H1 (cell line): ENCODE measurements at regions not wholly inside any gene's neighbourhood (a gene's known extent, or its start where the extent isn't known, plus 50 kb on each side); places are given as distances from the start of the nearest gene placed in this dataset.

ENCODE experiments used
- CTCF ChIA-PET: fragments of 300-600 bp; sonication (Branson Sonifier 250); formaldehyde crosslinking; loops from one replicate; lab custom pipeline; 2021; ENCODE audit not compliant: partially characterized antibody; lab: Charles Lee
- POLR2A ChIA-PET: fragments of 300-600 bp; sonication (Branson Sonifier 250); formaldehyde crosslinking; loops from one replicate; lab custom pipeline; 2021; ENCODE audit warnings: inconsistent platforms; ENCODE audit not compliant: partially characterized antibody; lab: Charles Lee
- DNase-seq, 2 experiments: peaks; one replicate each; pipeline versions ENCODE4 v3.0.0 to v3.0.0-alpha.2; 2010 to 2022; ENCODE audit warnings: low spot score in 2 of 2, low read depth in 1 of 2, mixed read lengths in 1 of 2
- FAIRE-seq: peaks from 2 replicates; lab custom pipeline; 2011; peaks lifted over from hg19 to GRCh38; lab: Jason Lieb, UNC
- H2AFZ ChIP-seq: 2 replicates; pipeline ENCODE4 v1.8.1; 2012; ENCODE audit warnings: low read length, inconsistent platforms
- H2AK5ac ChIP-seq: 2 replicates; pipeline ENCODE4 v1.6.1; 2013; ENCODE audit warnings: low read depth, low read length
- H2BK120ac ChIP-seq: replicated peaks from 2 replicates; pipeline ENCODE3; 2013; ENCODE audit warnings: low read depth, low read length, inconsistent platforms
- H2BK12ac ChIP-seq: 2 replicates; pipeline ENCODE4 v1.6.1; 2013; ENCODE audit warnings: low read depth, low read length
- H2BK15ac ChIP-seq: 2 replicates; pipeline ENCODE4 v1.6.1; 2013; ENCODE audit warnings: low read length
- H2BK20ac ChIP-seq: 2 replicates; pipeline ENCODE4 v1.6.1; 2013; ENCODE audit warnings: low read length
- H2BK5ac ChIP-seq: 2 replicates; pipeline ENCODE4 v1.6.1; 2013; ENCODE audit warnings: low read depth, low read length
- H3K14ac ChIP-seq: 2 replicates; pipeline ENCODE4 v1.6.1; 2013; ENCODE audit warnings: inconsistent platforms; ENCODE audit not compliant: insufficient read length
- H3K18ac ChIP-seq: 2 replicates; pipeline ENCODE4 v1.6.1; 2013; ENCODE audit warnings: low read length; ENCODE audit errors: extremely low read depth
- H3K23ac ChIP-seq: 2 replicates; pipeline ENCODE4 v1.6.1; 2013; ENCODE audit warnings: inconsistent platforms; ENCODE audit not compliant: insufficient read length
- H3K23me2 ChIP-seq: 2 replicates; pipeline ENCODE4 v1.6.1; 2013; ENCODE audit warnings: low read depth, low read length
- H3K27ac ChIP-seq: 2 replicates; pipeline ENCODE4 v1.6.1; 2011; ENCODE audit warnings: low read depth, low read length, inconsistent platforms
- H3K27me3 ChIP-seq, 4 experiments: replicated peaks in 1 of 4; 1 replicate in 1 of 4; 2 replicates in 3 of 4; pipeline versions ENCODE4 v1.6.1 to v1.8.1; 2011 to 2013; ENCODE audit warnings: low read length in 3 of 4, mild to moderate bottlenecking in 3 of 4, inconsistent platforms in 2 of 4, mixed read lengths in 2 of 4, moderate library complexity in 1 of 4; ENCODE audit not compliant: control insufficient read depth in 3 of 4, insufficient read depth in 3 of 4; ENCODE audit errors: extremely low read depth in 1 of 4
- H3K36me3 ChIP-seq, 4 experiments: 2 replicates each; pipeline versions ENCODE4 v1.6.1 to v1.8.1; 2011 to 2013; ENCODE audit warnings: mild to moderate bottlenecking in 4 of 4, low read length in 3 of 4, moderate library complexity in 2 of 4, control low read depth in 1 of 4, inconsistent platforms in 1 of 4; ENCODE audit not compliant: insufficient read depth in 4 of 4, control insufficient read depth in 2 of 4
- H3K4ac ChIP-seq: replicated peaks from 2 replicates; pipeline ENCODE3; 2013; ENCODE audit warnings: low read length, low read depth, mixed read lengths, inconsistent platforms; ENCODE audit not compliant: insufficient read length
- H3K4me1 ChIP-seq, 4 experiments: replicated peaks in 1 of 4; 1 replicate in 1 of 4; 2 replicates in 3 of 4; pipeline versions ENCODE4 v1.6.1 to v1.8.1; 2011 to 2013; ENCODE audit warnings: low read length in 3 of 4, inconsistent platforms in 2 of 4, mixed read lengths in 1 of 4; ENCODE audit not compliant: insufficient read depth in 4 of 4, control insufficient read depth in 3 of 4
- H3K4me2 ChIP-seq, 2 experiments: 2 replicates each; pipeline versions ENCODE4 v1.6.1 to v1.8.1; 2011 to 2013; ENCODE audit warnings: low read depth in 2 of 2, low read length in 2 of 2, control low read depth in 1 of 2, inconsistent platforms in 1 of 2, mild to moderate bottlenecking in 1 of 2; ENCODE audit not compliant: insufficient read depth in 1 of 2
- H3K4me3 ChIP-seq, 4 experiments: fragments of 200-600, 300-600 bp in 1 of 4; sonication (generic), shearing (Covaris generic), sonication (Bioruptor Twin) in 1 of 4; 2 replicates each; pipeline versions ENCODE4 v1.5.1 to v1.8.1; 2011 to 2016; ENCODE audit warnings: low read length in 4 of 4, low read depth in 3 of 4, control low read depth in 2 of 4, inconsistent platforms in 2 of 4, mild to moderate bottlenecking in 2 of 4, mixed read lengths in 1 of 4, moderate library complexity in 1 of 4; ENCODE audit not compliant: insufficient read depth in 2 of 4; ENCODE audit errors: extremely low read depth in 1 of 4
- H3K56ac ChIP-seq: replicated peaks from 2 replicates; pipeline ENCODE3; 2013; ENCODE audit warnings: low read depth, mild to moderate bottlenecking, mixed read lengths, low read length, inconsistent platforms; ENCODE audit not compliant: insufficient read length
- H3K79me1 ChIP-seq: 2 replicates; pipeline ENCODE4 v1.6.1; 2013; ENCODE audit warnings: low read depth, low read length, control low read depth
- H3K79me2 ChIP-seq, 2 experiments: 2 replicates each; pipeline versions ENCODE4 v1.6.1 to v1.8.1; 2012 to 2013; ENCODE audit warnings: low read length in 2 of 2, mild to moderate bottlenecking in 2 of 2, inconsistent platforms in 1 of 2; ENCODE audit not compliant: insufficient read depth in 2 of 2, control insufficient read depth in 1 of 2
- H3K9ac ChIP-seq, 4 experiments: replicated peaks in 1 of 4; 1 replicate in 1 of 4; 2 replicates in 3 of 4; pipeline versions ENCODE4 v1.6.1 to v1.8.1; 2011 to 2013; ENCODE audit warnings: low read depth in 3 of 4, low read length in 3 of 4, control low read depth in 2 of 4, mild to moderate bottlenecking in 2 of 4, moderate library complexity in 2 of 4, inconsistent platforms in 1 of 4; ENCODE audit errors: extremely low read depth in 1 of 4
- H3K9me3 ChIP-seq, 2 experiments: 2 replicates each; pipeline versions ENCODE4 v1.6.1 to v1.8.1; 2012 to 2013; ENCODE audit warnings: mild to moderate bottlenecking in 2 of 2, moderate library complexity in 2 of 2, control low read depth in 1 of 2, inconsistent platforms in 1 of 2, low read depth in 1 of 2, low read length in 1 of 2, mixed read lengths in 1 of 2; ENCODE audit not compliant: insufficient read depth in 2 of 2
- H4K20me1 ChIP-seq, 2 experiments: replicated peaks in 1 of 2; 2 replicates each; pipeline versions ENCODE3 to v1.8.1; 2011 to 2013; ENCODE audit warnings: inconsistent platforms in 2 of 2, low read length in 2 of 2, mild to moderate bottlenecking in 1 of 2; ENCODE audit not compliant: insufficient read depth in 2 of 2, control insufficient read depth in 1 of 2
- H4K5ac ChIP-seq: 2 replicates; pipeline ENCODE4 v1.6.1; 2013; ENCODE audit warnings: low read length, low read depth, mixed read lengths, inconsistent platforms; ENCODE audit not compliant: insufficient read length
- H4K8ac ChIP-seq: 2 replicates; pipeline ENCODE4 v1.8.0; 2013; ENCODE audit warnings: mild to moderate bottlenecking, moderate library complexity, low read length, inconsistent platforms; ENCODE audit not compliant: insufficient read depth; ENCODE audit errors: extremely low read depth
- H4K91ac ChIP-seq: replicated peaks from 2 replicates; pipeline ENCODE3; 2013; ENCODE audit warnings: low read length, mixed read lengths, inconsistent platforms; ENCODE audit not compliant: insufficient read length
- CTBP2 ChIP-seq: IDR thresholded peaks from 2 replicates; pipeline ENCODE4 v1.7.0; 2011; ENCODE audit warnings: borderline replicate concordance, mild to moderate bottlenecking, moderate library complexity, mixed read lengths, low read length; ENCODE audit not compliant: insufficient read depth, insufficient read length
- TBP ChIP-seq: IDR thresholded peaks from 2 replicates; pipeline ENCODE4 v1.6.1; 2011; ENCODE audit warnings: low read depth, low read length, improper control_type of control experiment
- WGBS, 2 experiments: shearing (Covaris generic) in 1 of 2; methylation state at CpG; one replicate each; pipeline versions ENCODE4 v1.1.6 to v1.1.7; 2013 to 2015; ENCODE audit warnings: low lambda C conversion rate in 2 of 2, mixed read lengths in 2 of 2, inconsistent platforms in 1 of 2, low coverage in 1 of 2, missing lambda C conversion rate in 1 of 2; ENCODE audit not compliant: insufficient replicate concordance in 2 of 2, insufficient coverage in 1 of 2, insufficient read length in 1 of 2; ENCODE audit errors: extremely low coverage in 1 of 2, missing lambda C conversion rate in 1 of 2; 5-methylcytosine and 5-hydroxymethylcytosine counted together

- Histone ChIP-seq H4K91ac (no peak overlapping the region), H3K9ac (no peak overlapping the region), H4K8ac (no peak overlapping the region), H2BK12ac (no peak overlapping the region), H2BK120ac (no peak overlapping the region), H3K4ac (no peak overlapping the region), H3K23ac (no peak overlapping the region), H2BK5ac (no peak overlapping the region), H3K4me1 (peaks cover 0 to 13% (median 0%) of the 10 kb centered on the region in 4 experiments; a peak in 2 of 7 replicates), H3K4me2 (no peak overlapping the region; a peak in 1 of 4 replicates), H2AK5ac (no peak overlapping the region), H3K27me3 (no peaks in the 10 kb centered on the region), H3K79me2 (no peaks in the 10 kb centered on the region), H2BK15ac (no peak overlapping the region), H3K56ac (no peak overlapping the region), H3K18ac (no peak overlapping the region), H4K5ac (no peak overlapping the region), H2AFZ (no peak overlapping the region), H3K79me1 (no peaks in the 10 kb centered on the region), H3K9me3 (no peaks in the 10 kb centered on the region; a peak in 1 of 4 replicates), H3K27ac (no peak overlapping the region), H3K36me3 (no peaks in the 10 kb centered on the region), H2BK20ac (no peak overlapping the region), H3K14ac (no peak overlapping the region), H3K4me3 (no peak overlapping the region), H3K23me2 (no peaks in the 10 kb centered on the region), H4K20me1 (no peaks in the 10 kb centered on the region)
- TF ChIP-seq TBP (peak; percentile 52; the same call in 1 of the 2 replicates), CTBP2 (no peak)
- FAIRE-seq (no peak), DNase-seq (no peak)
- ChIA-PET CTCF (no interaction called here), POLR2A (interaction anchor here (0.6 to 1.2 kb wide), 2 partner anchors 15 to 772 kb away, joined by 3 to 4 read pairs; no protein-coding TSS in a partner anchor)
- 64% methylated on average over 1 of the region's 1 CpG; no CpG with 5 or more reads in 1 of the 2 experiments for WGBS, 2 experiments
Measured at GRCh38 chr12:20283482-20283881, 84.9 kb upstream of the PDE3A start.
